Right cardiac atrium (tissue), 5 donors: ENCODE measurements at regions not wholly inside any gene's neighbourhood (a gene's known extent, or its start where the extent isn't known, plus 50 kb on each side); places are given as distances from the start of the nearest gene placed in this dataset.

ENCODE experiments used
- ATAC-seq, 2 donors: fragments of 200-7000 bp; cut with Tn5 transposase; one replicate each; pipeline versions ENCODE4 v1.8.0 to v1.9.1; 2020; ENCODE audit warnings: moderate library complexity in 2 of 2, mild to moderate bottlenecking in 1 of 2
- DNase-seq, 3 donors: peaks; one replicate each; pipeline ENCODE4 v3.0.0-alpha.2; 2020
- H3K27ac ChIP-seq: one replicate; pipeline ENCODE4 v1.5.1; 2013; ENCODE audit warnings: mild to moderate bottlenecking, low read length, control low read depth, moderate library complexity
- H3K27me3 ChIP-seq: one replicate; pipeline ENCODE4 v1.6.1; 2013; ENCODE audit not compliant: control insufficient read depth, insufficient read depth
- H3K4me1 ChIP-seq: one replicate; pipeline ENCODE4 v1.6.1; 2013; ENCODE audit warnings: low read length; ENCODE audit not compliant: control insufficient read depth, insufficient read depth
- H3K4me3 ChIP-seq: one replicate; pipeline ENCODE4 v1.5.1; 2013; ENCODE audit warnings: low read length, control low read depth
- H3K9me3 ChIP-seq: one replicate; pipeline ENCODE4 v1.6.1; 2013; ENCODE audit warnings: low read length; ENCODE audit not compliant: control insufficient read depth
- WGBS: extraction: QIAGEN DNeasy Blood & Tissue Kit; methylation state at CpG from one replicate; pipeline ENCODE4 v1.1.7; 2013; 5-methylcytosine and 5-hydroxymethylcytosine counted together
- intact Hi-C, 4 donors: fragments of 100-400 bp; cut with DNase I; formaldehyde crosslinking; loops; one replicate each; pipeline versions ENCODE4 v1.11.0 to v1.14.0; 2022 to 2023
- donor health status: healthy with polysubstance abuse.
- donor health status: DM: no; HTN: yes; CAD: no.
- donor health status: DM: no; HTN: no; CAD: no.
- donor health status: DM: no; HTN: yes; CAD: no; lungs with severe emphysema.
- donor health status: DM: yes; HTN: yes; CAD: no.

GRCh38 chr3:8385848-8386620 lies 115.6 kb upstream of the LMCD1 start:
- 96% methylated on average over 4 of the region's 4 CpGs for WGBS

DNA sequence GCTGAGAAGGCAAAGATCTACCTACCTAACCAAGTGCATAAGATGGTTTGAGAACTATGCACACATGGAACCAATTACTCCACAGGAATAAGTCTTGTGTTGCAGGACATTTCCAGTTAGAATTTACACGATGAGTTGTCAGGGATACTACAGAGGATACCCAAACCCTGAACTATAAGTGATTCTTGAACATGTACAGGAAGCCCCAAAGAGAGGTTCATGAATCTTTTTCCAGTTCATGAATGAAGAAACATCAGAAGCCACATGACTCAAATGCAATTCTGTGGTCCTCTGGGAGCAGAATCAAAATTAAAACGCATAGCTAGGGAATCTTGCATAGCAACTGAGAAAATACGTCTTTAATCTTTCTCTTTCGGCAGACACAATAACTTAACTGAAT lies 114.1 kb upstream of the LMCD1 start:
- no peaks in the 10 kb centered on the region for H3K9me3 ChIP-seq
- no peak overlapping the region for H3K4me3 ChIP-seq
- DNase-seq, result no peak
- intact Hi-C loops, result no loop called here
- H3K4me1 ChIP-seq, result no peaks in the 10 kb centered on the region
- ATAC-seq, result no peak
- 44% methylated on average over 4 of the region's 4 CpGs for WGBS
- H3K27ac ChIP-seq, result no peak overlapping the region
- no peaks in the 10 kb centered on the region for H3K27me3 ChIP-seq

More at GRCh38 chr3:8385848-8386620, 115.6 kb upstream of the LMCD1 start:
- no peak for DNase-seq
- Histone ChIP-seq H3K27ac (no peak overlapping the region), H3K4me3 (no peak overlapping the region), H3K9me3 (no peaks in the 10 kb centered on the region), H3K4me1 (no peaks in the 10 kb centered on the region), H3K27me3 (no peaks in the 10 kb centered on the region)
- no peak for ATAC-seq
- intact Hi-C loops, result no loop called here

GRCh38 chr3:8399686-8400085 lies 101.9 kb upstream of the LMCD1 start:
- Histone ChIP-seq H3K27me3 (no peaks in the 10 kb centered on the region), H3K4me1 (no peaks in the 10 kb centered on the region), H3K4me3 (no peak overlapping the region), H3K27ac (no peak overlapping the region), H3K9me3 (no peaks in the 10 kb centered on the region)
- WGBS, result 48% methylated on average over 3 of the region's 3 CpGs
- ATAC-seq (no peak), DNase-seq (no peak)
- intact Hi-C loops, result no loop called here

- no peaks in the 10 kb centered on the region for H3K9me3 ChIP-seq
- no peak overlapping the region for H3K4me3 ChIP-seq
- H3K4me1 ChIP-seq, result no peaks in the 10 kb centered on the region
- no peak overlapping the region for H3K27ac ChIP-seq
- no peak for DNase-seq
- 81% methylated on average over 1 of the region's 1 CpG for WGBS
- no peak for ATAC-seq
- no peaks in the 10 kb centered on the region for H3K27me3 ChIP-seq
- intact Hi-C loops, result no loop called here
Measured at GRCh38 chr3:8400911-8401310, 100.7 kb upstream of the LMCD1 start.

- WGBS, result 96% methylated on average over 1 of the region's 1 CpG
- intact Hi-C loops, result no loop called here
- Histone ChIP-seq H3K4me1 (no peaks in the 10 kb centered on the region), H3K27ac (no peak overlapping the region), H3K4me3 (no peak overlapping the region), H3K9me3 (no peaks in the 10 kb centered on the region), H3K27me3 (no peaks in the 10 kb centered on the region)
- ATAC-seq, result no peak
- no peak for DNase-seq
Measured at GRCh38 chr3:8403996-8404395, 97.6 kb upstream of the LMCD1 start.

DNA sequence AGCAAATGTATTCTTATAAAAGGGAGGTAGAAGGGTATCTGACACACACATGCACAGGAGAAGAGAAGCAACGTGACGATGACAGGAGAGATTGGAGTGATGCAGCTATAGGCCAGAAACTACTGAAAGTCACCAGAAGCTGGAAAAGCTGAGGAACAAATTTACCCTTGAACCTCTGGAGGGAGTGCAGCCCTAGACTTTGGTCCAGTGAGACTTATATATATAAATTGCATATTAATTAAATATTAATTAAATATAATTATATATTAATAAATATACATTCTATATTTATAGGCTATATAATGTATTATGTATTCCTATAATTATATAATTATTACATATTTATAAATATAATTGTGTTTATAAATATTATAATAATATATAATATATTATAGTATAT lies 96.5 kb upstream of the LMCD1 start:
- intact Hi-C loops, result no loop called here
- WGBS, result 97% methylated on average over 2 of the region's 2 CpGs
- H3K4me1 ChIP-seq, result no peaks in the 10 kb centered on the region
- no peak for DNase-seq
- no peak for ATAC-seq
- H3K9me3 ChIP-seq, result no peaks in the 10 kb centered on the region
- no peak overlapping the region for H3K4me3 ChIP-seq
- H3K27ac ChIP-seq, result no peak overlapping the region
- H3K27me3 ChIP-seq, result no peaks in the 10 kb centered on the region

DNA sequence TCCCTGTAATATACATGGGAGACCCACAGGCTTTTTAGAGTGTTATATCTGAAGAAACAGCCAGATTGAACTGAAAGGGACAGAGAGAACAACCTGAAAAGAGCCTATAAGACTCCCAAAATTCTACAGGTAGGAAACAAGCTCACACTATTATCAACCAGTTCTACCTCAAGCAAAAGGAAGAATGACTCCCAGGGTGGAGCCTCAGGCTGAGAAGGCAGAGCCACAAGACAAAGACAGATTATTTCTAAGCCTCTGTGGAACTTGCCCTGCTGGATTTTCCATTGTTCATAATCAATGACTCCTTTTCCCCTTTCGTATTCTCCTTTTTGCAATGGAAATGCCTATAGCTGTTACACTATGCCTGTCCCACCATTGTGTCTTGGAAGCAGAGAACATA lies 95.1 kb upstream of the LMCD1 start:
- H3K27me3 ChIP-seq, result no peaks in the 10 kb centered on the region
- DNase-seq (no peak), ATAC-seq (no peak)
- H3K4me3 ChIP-seq, result no peak overlapping the region
- H3K9me3 ChIP-seq, result no peaks in the 10 kb centered on the region
- WGBS, result 91% methylated on average over 1 of the region's 1 CpG
- intact Hi-C loops, result no loop called here
- no peaks in the 10 kb centered on the region for H3K4me1 ChIP-seq
- H3K27ac ChIP-seq, result no peak overlapping the region

DNA sequence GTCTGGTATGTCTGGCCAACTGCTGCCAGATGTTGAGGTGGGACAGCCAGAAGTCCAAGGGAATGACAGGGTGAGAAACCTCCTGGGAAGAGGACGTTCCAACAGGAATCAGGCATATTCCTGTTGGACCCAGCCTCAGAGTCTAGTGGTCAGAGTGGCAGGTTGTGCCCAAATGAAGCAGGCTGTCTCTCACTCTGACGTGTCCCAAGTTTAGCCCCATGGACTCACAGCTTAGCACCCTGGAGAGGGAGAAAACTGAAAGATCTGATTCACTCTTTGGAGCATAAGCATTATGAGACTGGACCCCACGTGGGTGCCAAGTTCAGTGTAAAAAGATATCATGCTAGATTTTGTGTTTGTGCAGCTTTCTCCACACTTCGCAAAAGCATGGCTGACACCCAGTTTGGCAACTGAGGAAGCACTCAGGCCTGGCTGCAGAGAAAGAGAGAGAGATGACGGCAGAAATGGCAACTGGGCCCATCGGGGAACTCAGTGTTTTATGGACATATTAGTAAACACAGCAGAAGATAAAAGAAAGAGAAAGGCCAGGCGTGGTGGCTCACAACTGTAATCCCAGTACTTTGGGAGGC lies 88.2 kb upstream of the LMCD1 start:
- DNase-seq (peak; percentile 47 to 84 (median 77)), ATAC-seq (peak; percentile 67 to 86)
- Histone ChIP-seq H3K4me3 (no peak overlapping the region), H3K27ac (no peak overlapping the region), H3K4me1 (no peaks in the 10 kb centered on the region), H3K27me3 (no peaks in the 10 kb centered on the region), H3K9me3 (no peaks in the 10 kb centered on the region)
- intact Hi-C loops, result loop anchor here in 1 of 4 donors (10.0 kb wide), 1 partner anchor 89 kb away; no protein-coding TSS in a partner anchor
- 61% methylated on average over 7 of the region's 7 CpGs for WGBS

DNA sequence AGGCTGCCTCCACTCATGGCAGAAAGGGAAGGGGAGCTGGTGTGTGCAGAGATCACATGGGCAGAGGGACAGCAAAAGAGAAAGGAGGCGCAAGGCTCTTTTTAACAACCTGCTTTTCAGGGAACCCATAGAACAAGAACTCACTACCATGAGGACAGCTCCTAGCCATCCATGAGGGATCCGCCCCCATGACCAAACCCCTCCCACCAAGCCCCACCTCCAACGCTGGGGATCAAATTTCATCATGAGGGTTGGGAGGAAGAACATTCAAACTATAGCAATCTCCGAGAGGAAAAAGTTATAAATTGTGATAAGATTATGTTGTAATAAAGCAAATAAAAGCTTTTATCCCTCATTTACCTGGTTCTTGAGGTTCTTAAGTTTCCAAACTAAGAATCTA lies 84.7 kb upstream of the LMCD1 start:
- H3K9me3 ChIP-seq, result no peaks in the 10 kb centered on the region
- ATAC-seq (peak in 1 of 2 donors; percentile 66), DNase-seq (peak in 1 of 3 donors; percentile 68)
- H3K4me1 ChIP-seq, result no peaks in the 10 kb centered on the region
- no peak overlapping the region for H3K27ac ChIP-seq
- intact Hi-C loops, result loop anchor here in 3 of 4 donors (5.0 to 10.0 kb wide), 3 partner anchors 90 to 95 kb away; no protein-coding TSS in a partner anchor
- no peaks in the 10 kb centered on the region for H3K27me3 ChIP-seq
- no peak overlapping the region for H3K4me3 ChIP-seq
- WGBS, result 77% methylated on average over 4 of the region's 4 CpGs

GRCh38 chr3:8420612-8421011 lies 81.0 kb upstream of the LMCD1 start:
- no peak for ATAC-seq
- H3K4me3 ChIP-seq, result no peak overlapping the region
- DNase-seq, result no peak
- intact Hi-C loops, result no loop called here
- WGBS, result 90% methylated on average over 2 of the region's 2 CpGs
- H3K9me3 ChIP-seq, result peaks cover 2% of the 10 kb centered on the region
- no peak overlapping the region for H3K27ac ChIP-seq
- H3K4me1 ChIP-seq, result no peaks in the 10 kb centered on the region
- no peaks in the 10 kb centered on the region for H3K27me3 ChIP-seq

DNA sequence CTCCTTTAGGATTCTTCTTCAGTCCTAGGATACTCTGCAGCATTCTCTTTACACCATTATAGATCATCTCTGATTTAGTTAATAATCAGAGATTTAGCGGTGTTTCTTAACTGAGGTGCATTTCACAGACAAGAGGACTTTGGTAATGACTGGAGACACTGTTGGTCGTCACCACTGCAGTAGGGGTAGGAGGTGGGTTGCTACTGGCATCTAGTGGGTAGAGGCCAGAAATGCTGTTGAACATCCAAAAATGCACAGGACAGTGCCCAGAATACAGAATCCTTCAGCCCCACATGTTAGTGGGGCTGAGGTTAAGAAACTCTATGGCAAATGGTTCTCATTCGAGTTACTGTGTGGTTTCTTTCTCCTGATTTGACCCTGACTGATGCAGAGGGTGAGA lies 80.4 kb upstream of the LMCD1 start:
- DNase-seq, result no peak
- WGBS, result 80% methylated on average over 3 of the region's 3 CpGs
- no peak for ATAC-seq
- Histone ChIP-seq H3K4me1 (no peaks in the 10 kb centered on the region), H3K4me3 (no peak overlapping the region), H3K9me3 (peaks cover 2% of the 10 kb centered on the region), H3K27me3 (no peaks in the 10 kb centered on the region), H3K27ac (no peak overlapping the region)
- intact Hi-C loops, result no loop called here
